Epithelial cell of esophagus (primary cell): ENCODE measurements at regions not wholly inside any gene's neighbourhood (a gene's known extent, or its start where the extent isn't known, plus 50 kb on each side); places are given as distances from the start of the nearest gene placed in this dataset.
A peak's percentile ranks its signal among the peaks of the same experiment; 100 is the strongest.
"Not testable (repeated sequence)": the region's sequence is repeated elsewhere in the genome, so short reads cannot be mapped to it uniquely, and the experiment has no call there.

ENCODE experiments used
- DNase-seq: peaks from one replicate; pipeline ENCODE4 v3.0.0; 2010; ENCODE audit warnings: low read depth
- H3K4me3 ChIP-seq: 2 replicates; pipeline ENCODE4 v1.5.1; 2011; ENCODE audit warnings: mild to moderate bottlenecking, low read length, control low read depth
- CTCF ChIP-seq: IDR thresholded peaks from 2 replicates; pipeline ENCODE4 v1.5.1; 2011; ENCODE audit warnings: low read depth, mild to moderate bottlenecking, low read length, control low read depth, inconsistent platforms; ENCODE audit not compliant: insufficient read depth; ENCODE audit errors: missing control alignments

GRCh38 chr5:124512952-124513632 lies 233.3 kb downstream of the ZNF608 start:
- no peak overlapping the region for H3K4me3 ChIP-seq
- TF ChIP-seq CTCF, result no peak
- peak; percentile 38 for DNase-seq

GRCh38 chr5:124512236-124512635 lies 234.2 kb downstream of the ZNF608 start:
- DNase-seq, result no peak
- H3K4me3 ChIP-seq, result no peak overlapping the region
- no peak for TF ChIP-seq CTCF

DNA sequence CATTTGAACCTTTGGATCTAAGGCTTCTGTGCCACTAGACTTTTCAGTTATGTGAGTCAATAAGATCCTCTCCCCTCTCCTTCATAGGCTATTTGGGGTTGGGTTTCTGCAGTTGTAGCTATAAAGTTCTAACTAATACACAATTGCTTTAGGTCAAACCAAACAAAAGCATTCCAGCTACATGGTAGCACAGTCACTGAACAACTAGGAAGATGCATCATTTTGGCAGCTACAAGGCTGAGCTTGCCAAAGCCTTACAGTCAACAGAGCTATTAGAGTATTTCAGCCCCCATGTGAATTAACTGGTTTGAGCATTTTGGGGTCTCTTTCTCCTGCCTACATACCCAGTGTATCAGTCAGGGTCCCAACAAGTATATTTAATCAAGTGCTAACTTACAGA lies 234.6 kb downstream of the ZNF608 start:
- H3K4me3 ChIP-seq, result no peak overlapping the region
- DNase-seq, result peak; percentile 9
- TF ChIP-seq CTCF, result no peak

DNA sequence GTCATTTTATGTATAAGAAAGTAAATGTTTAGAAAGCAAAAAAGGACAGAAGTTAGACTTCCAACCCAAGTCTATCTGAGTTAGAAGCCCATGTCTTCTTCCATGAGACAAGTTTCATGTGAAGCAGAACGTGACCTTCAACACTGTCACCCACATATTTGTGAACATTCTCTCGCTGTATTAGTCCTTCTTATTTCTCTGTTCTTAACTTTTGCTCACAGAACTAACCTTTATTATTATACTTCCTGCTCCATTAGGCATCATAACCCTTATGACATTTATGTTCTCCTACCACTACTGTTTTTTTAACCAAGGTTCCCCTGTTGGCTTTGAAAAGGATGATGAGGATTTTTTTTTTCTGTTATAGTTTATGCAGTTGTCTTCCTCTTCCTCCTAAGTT lies 238.8 kb downstream of the ZNF608 start:
- no peak for TF ChIP-seq CTCF
- no peak for DNase-seq
- no peak overlapping the region for H3K4me3 ChIP-seq

GRCh38 chr5:124504081-124504916 lies 242.1 kb downstream of the ZNF608 start:
- TF ChIP-seq CTCF, result no peak
- DNase-seq, result no peak

GRCh38 chr5:124502551-124502950 lies 243.9 kb downstream of the ZNF608 start:
- H3K4me3 ChIP-seq, result no peak overlapping the region
- no peak for TF ChIP-seq CTCF
- no peak for DNase-seq

More at GRCh38 chr5:124504081-124504916, 242.1 kb downstream of the ZNF608 start:
- H3K4me3 ChIP-seq, result no peak overlapping the region

GRCh38 chr5:124499818-124500217 lies 246.6 kb downstream of the ZNF608 start:
- not testable (repeated sequence) for DNase-seq, H3K4me3 ChIP-seq

- not testable (repeated sequence) for H3K4me3 ChIP-seq, DNase-seq
Measured at GRCh38 chr5:124496968-124497367, 249.5 kb downstream of the ZNF608 start.
